K562 (cell line): ENCODE measurements at regions not wholly inside any gene's neighbourhood (a gene's known extent, or its start where the extent isn't known, plus 50 kb on each side); places are given as distances from the start of the nearest gene placed in this dataset.

Source experiments
- BCLAF1 ChIP-seq, 2 experiments: fragments of 450-650 bp in 1 of 2; IDR thresholded peaks; 2 replicates each; pipeline ENCODE4 v1.6.1; 2011 to 2017; ENCODE audit warnings: low read depth in 2 of 2, antibody characterized with exemption in 1 of 2, borderline replicate concordance in 1 of 2, low read length in 1 of 2, mild to moderate bottlenecking in 1 of 2, mixed read lengths in 1 of 2; ENCODE audit not compliant: control insufficient read depth in 1 of 2
- EWSR1 ChIP-seq: fragments of 450-650 bp; IDR thresholded peaks from 2 replicates; pipeline ENCODE4 v1.6.1; 2018; ENCODE audit warnings: borderline replicate concordance, mild to moderate bottlenecking, low read depth, moderate library complexity; ENCODE audit not compliant: partially characterized antibody
- MYC ChIP-seq, 2 experiments: fragments of 250-450 bp in 1 of 2; sonication (Bioruptor Pico) in 1 of 2; IDR thresholded peaks; 2 replicates each; pipeline versions ENCODE4 v1.5.1 to v1.6.1; 2012 to 2021; ENCODE audit warnings: low read depth in 2 of 2, borderline replicate concordance in 1 of 2, improper control_type of control experiment in 1 of 2, low read length in 1 of 2, mild to moderate bottlenecking in 1 of 2, moderate library complexity in 1 of 2
- NRF1 ChIP-seq, 2 experiments: fragments of 450-650 bp; IDR thresholded peaks in 1 of 2; conservative IDR thresholded peaks in 1 of 2; 2 replicates each; pipeline ENCODE4 v1.6.1; 2014; ENCODE audit warnings: mild to moderate bottlenecking in 2 of 2
- PML ChIP-seq: IDR thresholded peaks from 2 replicates; pipeline ENCODE4 v1.6.1; 2012; ENCODE audit warnings: low read length, inconsistent platforms
- TCFL5 ChIP-seq: fragments of 250-450 bp; sonication (Bioruptor Pico); conservative IDR thresholded peaks from 2 replicates; pipeline ENCODE4 v1.6.1; 2021; ENCODE audit warnings: mild to moderate bottlenecking, moderate library complexity, matching md5 sums
- ZHX1 ChIP-seq: fragments of 150-350 bp; conservative IDR thresholded peaks from 2 replicates; pipeline ENCODE4 v1.6.1; 2014; ENCODE audit warnings: low read length
- ZNF830 ChIP-seq: fragments of 250-450 bp; sonication (Bioruptor Pico); IDR thresholded peaks from 2 replicates; pipeline ENCODE4 v1.5.0; 2021; ENCODE audit warnings: mild to moderate bottlenecking
- ZZZ3 ChIP-seq: fragments of 450-650 bp; IDR thresholded peaks from 2 replicates; pipeline ENCODE4 v1.6.1; 2016; ENCODE audit warnings: antibody characterized with exemption, mild to moderate bottlenecking, moderate library complexity

GRCh38 chr7:79692015-79692414 is 238.5 kb upstream of the MAGI2 start (continued):
- TF ChIP-seq BCLAF1 (IDR thresholded peaks at IDR 0.05; ENCODE audit: borderline replicate concordance in 1 of 2, control insufficient read depth in 1 of 2, low read depth in 2 of 2, low read length in 1 of 2) (no peak), PML (no peak), EWSR1 (no peak), ZZZ3 (no peak), ZHX1 (no peak), NRF1 (conservative IDR thresholded peaks at IDR 0.05 in 1 of 2, IDR thresholded peaks at IDR 0.05 in 1 of 2) (no peak), ZNF830 (no peak), MYC (IDR thresholded peaks at IDR 0.05; ENCODE audit: low read depth, low read length) (no peak), MYC (CRISPR knock-in tag; IDR thresholded peaks at IDR 0.05; ENCODE audit: borderline replicate concordance, low read depth) (no peak), TCFL5 (CRISPR knock-in tag) (no peak)
